Right renal cortex interstitium (tissue), 3 donors: ENCODE measurements at regions not wholly inside any gene's neighbourhood (a gene's known extent, or its start where the extent isn't known, plus 50 kb on each side); places are given as distances from the start of the nearest gene placed in this dataset.
A peak's percentile ranks its signal among the peaks of the same experiment; 100 is the strongest.

Experiments used
- DNase-seq, 3 donors: peaks; one replicate each; pipeline ENCODE4 v3.0.0-alpha.2; 2013; ENCODE audit warnings: low read depth in 3 of 3, low spot score in 2 of 3

DNA sequence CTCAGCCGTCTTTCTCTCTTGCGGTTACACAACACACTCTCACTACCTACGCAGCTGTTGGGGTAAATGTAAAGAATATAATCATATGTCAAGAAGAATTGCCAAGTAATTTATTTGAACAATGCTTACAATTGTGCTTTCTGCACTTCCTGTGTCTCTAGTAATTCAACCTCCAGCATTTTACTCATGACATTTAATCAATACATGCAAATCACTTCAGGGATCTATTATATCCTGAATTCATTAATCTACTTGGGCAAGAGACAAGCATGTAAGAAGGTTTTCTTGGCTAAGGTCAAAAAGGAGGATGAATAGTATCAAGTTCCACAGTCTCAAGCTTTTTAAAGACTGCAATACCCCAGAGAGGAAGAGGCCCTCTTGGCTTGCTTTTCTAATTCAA is 562.9 kb upstream of the ADARB2 start:
- DNase-seq, result no peak

DNA sequence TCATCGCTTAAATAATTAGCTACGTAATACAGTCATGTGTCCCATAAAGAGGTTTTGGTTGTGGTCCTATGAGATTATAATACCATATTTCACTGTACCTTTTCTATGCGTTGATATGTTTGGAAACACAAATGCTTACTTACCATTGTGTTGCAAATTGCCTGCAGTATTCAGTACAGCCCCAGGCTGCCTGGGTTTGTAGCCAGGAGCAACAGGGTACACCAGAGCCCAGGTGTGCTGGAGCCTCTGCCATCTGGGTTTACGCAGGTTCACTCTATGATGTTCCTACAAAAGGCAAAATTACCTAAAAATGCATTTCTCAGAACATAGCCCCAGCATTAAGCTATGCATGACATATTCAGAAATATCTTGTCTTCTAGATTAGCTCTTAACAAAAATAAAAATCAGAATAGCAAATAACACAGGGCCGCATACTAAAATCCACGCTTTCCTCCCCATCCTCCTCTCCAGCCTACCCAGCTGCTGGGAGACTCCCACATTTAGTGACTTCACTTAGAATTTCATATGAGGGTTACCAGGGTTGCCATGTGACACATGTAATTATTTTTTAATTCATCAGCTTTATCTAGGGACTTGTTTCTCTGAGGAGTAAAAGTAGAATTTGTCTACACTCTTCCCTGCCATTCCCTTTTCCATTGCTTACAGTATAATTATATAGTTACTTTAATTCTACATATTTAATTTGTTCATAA is 559.0 kb upstream of the ADARB2 start:
- no peak for DNase-seq

DNA sequence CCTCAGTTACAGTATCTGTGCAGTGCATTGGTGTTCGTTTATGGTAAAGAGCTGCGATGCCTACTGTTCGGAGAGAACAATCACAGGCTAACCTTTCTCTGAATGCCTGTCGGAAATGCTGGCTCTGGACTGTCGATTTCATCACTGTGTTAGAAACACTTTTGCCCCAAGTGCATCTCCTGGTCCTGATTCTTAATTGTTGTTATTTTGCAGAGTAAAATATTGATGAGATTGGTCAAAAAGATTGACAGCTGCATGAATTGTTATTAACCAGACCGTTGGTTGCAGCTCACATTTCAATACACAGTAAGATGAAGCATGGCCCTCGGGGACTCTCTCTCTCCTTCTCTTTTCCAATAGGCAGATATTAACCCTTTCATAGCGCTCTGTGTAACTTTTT is 557.4 kb upstream of the ADARB2 start:
- DNase-seq, result no peak

DNA sequence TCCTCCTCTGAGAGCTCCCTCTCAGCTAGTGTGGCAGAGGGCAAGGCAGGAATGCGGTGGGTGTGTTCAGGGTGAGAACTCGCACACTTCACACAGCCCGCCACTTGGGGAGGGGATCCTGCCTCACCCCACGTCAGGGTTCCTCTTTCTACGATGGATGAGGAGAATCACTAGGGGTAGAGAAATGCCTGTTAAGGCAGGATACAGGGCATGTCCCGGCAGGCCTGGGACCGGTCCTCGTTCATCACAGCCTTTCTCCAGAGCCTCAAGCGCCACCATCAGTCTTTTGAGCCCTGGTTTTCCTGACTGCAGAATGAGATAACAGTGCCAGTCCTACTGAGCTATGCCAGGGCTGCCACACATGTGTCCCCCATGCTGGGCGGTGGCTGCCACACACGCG is 546.7 kb upstream of the ADARB2 start:
- DNase-seq, result no peak

DNA sequence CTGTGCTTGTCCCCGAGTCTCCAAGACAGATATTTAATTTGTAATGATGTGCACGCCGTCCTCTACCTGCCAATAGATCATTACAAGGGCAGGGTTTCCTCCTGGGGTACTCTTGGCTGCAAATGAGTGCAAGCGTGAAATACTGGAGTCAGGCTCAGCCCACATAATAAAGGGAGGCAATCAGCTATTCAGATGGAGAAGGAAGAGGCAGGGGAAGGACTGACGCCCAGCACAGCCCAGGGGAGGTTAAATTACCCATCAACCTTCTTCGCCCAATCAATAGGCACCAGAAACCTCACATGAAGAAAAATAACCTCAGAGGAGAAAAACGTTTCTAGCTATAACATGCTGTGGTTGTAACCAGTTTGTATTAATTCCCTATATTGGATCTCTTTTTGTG is 544.9 kb upstream of the ADARB2 start:
- DNase-seq, result no peak

DNA sequence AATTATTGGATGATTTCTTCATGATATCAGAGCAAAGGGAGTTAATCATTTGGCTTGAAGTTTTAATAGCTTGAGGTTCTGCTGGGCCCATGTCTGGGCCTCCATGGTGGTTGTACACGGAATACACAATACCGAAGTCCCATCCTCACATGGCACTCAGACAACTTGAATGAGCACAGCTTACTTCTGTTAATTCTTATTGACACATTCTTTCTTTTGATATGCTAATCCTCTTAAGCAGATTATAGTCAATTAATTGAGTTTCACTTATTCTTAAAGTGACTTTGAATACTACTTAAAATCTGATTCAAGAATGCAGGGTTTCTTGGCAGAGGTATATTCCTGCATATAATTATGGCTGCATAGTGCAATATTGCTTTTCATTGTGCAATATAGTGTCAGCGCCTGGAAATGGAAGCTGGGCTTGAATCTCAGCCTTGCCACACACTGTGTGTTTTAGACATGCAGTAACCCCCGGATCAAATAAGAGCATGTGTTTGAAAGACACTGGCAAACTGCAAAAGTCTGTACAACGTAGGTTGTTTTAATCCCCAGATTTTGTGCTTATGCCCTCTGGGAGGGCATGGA is 543.5 kb upstream of the ADARB2 start:
- DNase-seq, result no peak

DNA sequence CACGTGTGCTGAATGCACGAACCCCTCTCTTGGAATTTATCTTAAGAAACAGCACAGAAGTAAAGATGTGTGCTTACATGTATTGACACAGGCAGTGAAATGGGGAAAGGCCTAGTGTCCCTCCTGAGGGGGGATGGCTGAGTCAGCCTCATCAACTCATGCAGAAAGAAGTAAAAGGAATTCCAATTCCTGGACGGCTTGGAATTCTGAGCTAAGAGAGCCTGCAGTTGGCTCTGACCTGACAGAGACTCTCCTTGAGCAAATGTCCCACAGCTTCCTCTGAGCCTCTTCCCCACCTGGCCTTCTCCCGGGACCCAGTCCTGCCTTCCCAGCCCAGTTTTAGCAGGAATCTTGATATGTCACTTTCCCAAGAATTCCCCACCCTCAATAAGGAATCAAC is 542.4 kb upstream of the ADARB2 start:
- DNase-seq, result no peak

DNA sequence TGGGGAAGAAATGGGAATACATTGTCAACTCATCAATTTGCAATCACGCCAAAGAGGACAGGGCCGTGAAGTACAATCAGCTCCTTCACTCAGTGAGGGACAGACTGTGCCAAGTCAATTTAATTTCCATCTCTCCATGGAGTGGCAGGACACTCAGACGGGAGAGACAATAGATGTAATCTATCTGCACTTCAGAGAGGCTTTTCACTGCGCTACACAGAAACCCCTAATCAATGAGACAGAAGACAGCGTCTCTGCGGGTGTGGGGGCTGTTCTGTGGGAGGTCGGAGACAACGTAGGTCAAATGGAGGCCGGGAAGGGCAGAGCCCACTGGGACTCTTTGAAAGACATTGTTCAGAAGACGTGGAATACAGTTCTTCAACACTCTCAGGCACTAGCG is 541.0 kb upstream of the ADARB2 start:
- no peak for DNase-seq

DNA sequence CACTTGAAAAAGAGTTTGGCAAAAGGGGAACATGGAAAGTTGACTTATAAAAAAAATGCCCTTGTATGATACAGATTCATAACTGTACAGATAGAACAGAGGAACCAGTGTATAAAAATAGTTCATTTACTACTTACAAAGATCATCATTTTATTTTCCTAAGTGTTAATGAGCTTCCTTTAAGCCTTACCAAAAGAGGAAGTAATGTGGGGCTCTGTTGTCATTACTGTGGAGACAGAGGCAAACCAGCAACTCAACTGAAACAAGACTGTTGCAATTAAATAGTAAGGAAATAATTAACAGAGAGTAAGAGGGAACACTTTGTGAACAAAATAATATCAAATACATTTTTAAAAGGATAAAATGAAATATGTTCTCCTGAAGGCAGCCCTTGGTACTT is 526.2 kb upstream of the ADARB2 start:
- DNase-seq, result no peak

DNA sequence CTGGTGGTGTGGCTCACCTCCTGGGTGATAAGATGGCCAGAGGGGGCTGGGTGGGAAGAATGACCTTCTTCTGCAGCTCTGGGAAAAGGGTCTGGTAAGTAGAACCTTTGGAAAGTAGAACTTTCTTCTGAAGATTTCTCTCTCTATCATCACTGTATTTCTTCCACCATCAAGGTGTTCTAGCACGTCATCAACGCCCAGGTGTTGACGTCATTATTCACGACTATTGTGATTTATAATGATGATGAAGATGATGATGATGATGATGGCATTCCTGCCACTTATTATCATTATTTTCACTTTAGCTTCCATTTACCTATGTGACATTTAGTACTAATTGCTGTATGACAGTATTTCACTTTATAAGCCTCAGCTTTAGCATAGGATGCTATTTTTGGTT is 525.6 kb upstream of the ADARB2 start:
- no peak for DNase-seq

DNA sequence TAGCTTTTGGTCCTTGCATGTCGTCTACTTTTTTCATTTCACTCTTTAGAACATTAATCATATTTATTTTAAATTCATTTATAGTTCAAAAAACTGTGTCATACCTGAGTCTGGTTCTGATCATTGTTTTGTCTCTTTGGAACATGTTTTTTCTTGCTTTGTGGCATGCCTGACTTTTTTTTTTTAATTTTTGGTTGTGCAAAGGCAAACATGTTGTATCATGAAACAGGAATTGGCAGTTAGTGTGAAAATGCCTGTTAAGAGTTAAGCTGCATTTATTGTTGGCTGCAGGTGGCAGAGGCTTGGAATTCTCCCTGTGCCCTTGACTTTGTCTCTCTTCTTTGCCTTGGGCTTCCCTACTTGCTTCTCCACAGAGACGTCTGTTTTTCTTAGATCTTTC is 525.0 kb upstream of the ADARB2 start:
- DNase-seq, result no peak

DNA sequence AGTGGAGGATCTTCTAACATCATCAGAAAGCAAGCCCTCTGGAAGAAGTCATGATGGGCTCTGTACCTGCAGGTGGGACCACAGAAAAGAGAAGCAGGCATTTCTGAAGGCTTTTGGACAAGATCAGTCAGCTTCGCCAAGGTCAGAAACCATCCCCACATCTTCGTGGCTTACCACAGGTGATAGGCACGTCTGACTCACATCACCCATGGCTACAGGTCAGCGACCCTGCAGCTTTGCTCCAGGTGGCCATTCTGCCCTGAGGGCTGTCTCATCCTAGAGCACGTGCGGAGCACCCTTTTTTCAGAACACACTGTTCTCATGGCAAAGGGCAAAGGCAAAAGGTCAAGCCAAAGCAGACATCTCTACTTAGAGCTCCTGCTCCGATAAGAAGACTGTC is 518.9 kb upstream of the ADARB2 start:
- no peak for DNase-seq

DNA sequence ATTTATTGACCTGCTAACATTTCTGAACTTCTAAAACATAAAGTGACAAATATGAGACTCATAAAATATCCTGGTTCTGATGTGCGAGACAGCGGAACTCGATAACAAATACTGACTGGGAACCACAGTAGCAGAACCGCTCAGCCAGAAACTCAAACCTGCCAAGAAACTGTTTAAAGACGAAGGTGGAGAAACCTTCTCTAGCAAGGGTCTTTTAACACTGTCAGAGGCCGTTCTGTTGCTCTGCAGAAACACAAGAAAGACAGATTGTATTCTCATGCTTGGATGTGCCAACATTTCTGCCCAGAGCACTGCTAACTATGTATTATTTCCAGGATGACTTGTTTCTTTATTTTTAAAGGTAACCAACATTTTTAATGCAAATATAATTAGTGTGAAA is 514.8 kb upstream of the ADARB2 start:
- DNase-seq, result no peak

DNA sequence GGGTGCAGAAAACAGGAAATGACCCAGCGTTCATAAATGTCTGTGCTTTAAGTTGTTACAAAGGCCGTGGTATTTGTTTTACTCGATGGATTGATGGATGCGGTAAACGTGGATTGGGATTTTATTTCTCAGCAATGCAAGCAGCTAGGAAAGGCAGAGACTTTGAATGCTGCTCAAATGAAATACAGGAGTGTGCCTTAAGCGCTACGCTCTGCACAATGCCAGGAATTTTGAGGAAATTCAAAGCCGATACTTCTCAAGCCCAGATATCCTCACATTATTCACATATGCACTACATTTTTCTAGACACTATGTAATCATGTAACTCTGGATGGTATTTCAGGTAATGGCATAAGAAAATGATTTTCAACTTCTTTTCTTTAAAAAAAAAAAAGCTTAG is 514.3 kb upstream of the ADARB2 start:
- DNase-seq, result peak in 1 of 3 donors; percentile 7

DNA sequence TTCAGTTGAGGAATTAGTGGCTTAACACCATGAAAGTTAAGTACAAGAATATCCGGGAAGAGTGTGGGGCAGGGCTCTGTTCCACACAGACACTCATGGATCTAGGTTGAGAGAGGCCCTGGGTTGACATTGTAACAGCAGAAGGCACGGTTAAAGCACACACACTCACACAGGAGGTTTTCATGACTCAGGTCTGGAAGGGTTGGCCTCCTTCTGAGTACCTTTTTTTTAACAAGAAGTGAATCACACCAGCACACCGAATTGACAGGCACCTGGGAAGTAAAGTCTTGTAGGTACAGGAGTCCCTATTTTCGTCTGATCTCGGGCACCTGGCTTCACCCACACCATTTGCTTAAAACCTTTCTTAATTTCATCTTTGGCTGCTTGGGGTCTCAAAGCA is 509.4 kb upstream of the ADARB2 start:
- DNase-seq, result no peak

DNA sequence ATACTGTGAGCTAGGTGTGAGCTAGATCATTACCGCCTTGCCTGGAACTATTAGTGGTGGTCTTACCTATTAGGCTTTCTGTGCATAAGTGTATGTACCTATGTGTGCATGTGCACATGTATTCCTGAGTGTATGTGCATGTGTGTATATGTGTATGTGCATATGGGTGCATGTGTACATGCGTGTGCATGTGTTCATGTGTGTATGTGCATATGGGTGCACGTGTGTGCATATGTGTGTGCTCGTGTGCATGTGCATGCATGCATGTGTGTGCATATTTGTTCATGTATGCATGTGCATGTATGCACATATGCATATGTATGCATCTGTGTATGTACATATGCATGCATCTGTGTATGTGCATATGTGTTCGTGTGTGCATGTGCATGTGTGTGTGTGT is 508.3 kb upstream of the ADARB2 start:
- no peak for DNase-seq

DNA sequence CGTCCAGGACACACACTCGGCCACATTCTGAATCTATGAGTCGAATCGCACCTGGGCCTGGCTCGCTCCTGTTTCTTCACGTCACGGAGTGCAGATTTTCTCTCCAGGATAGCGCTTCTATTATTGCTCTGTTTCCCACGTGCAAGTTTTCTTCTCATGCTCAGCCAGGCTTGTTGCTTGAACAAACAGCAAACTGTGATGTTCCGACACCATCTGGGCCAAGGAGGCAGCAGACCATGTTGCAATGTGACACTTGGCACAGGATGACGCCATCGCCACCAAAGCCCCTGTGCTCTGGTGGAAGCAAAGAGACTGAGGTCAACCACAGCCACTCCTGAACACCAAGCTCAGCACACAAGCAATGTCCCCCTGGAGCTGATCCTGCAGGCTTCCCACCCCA is 507.1 kb upstream of the ADARB2 start:
- no peak for DNase-seq

DNA sequence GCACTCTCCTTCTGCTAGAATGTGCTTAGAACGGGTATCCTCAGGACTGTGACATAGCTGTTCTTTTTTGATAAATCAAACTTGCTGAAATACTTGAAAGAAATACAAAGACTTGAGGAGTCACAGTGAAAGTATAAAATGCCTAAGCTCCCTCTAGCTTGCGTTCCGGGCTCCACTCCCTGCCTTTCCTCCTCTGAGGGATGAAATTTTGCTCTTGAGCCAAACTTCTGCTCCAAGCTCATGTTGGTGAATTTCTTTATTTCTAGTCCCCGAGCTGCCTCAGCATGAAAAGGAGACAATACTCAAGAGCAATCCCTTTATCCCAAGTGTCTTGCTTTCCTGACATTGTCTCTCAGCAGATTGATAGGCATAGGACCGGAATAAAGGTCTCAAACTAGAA is 499.6 kb upstream of the ADARB2 start:
- no peak for DNase-seq

DNA sequence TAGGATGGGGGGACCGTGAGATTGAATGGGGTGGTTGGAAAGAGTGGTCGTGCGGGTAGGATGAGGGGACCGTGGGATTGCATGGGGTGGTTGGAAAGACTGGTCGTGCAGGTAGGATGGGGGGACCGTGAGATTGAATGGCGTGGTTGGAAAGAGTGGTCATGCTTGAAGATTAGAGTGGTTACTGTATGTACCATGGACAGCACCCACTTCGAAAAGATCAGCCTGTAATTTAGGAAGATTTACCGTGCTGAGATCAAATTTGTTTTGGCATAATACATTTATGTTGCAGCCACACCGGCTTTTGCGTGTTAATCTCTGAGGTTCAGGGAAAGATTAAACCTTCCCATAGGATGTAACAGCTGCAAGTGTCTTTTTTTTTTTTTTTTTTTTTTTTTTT is 495.2 kb upstream of the ADARB2 start:
- no peak for DNase-seq

DNA sequence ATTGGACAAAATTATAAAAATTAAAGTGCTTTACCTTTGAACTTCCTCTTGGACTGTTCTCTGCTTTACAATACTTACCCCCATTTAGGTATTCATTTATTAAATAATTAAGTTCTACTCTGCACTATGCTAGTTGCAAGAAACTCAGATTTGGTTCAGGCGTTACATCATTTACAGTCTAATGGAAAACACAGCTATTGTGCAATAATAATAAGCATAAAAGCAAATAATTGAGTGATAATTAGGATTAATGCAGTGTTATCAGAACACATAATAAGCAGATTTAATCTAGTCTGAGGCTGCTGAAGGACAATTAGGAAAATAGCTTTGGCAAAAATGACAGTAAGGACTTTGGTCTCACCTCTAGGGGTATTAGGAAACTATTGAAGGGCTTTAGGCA is 493.2 kb upstream of the ADARB2 start:
- no peak for DNase-seq

DNA sequence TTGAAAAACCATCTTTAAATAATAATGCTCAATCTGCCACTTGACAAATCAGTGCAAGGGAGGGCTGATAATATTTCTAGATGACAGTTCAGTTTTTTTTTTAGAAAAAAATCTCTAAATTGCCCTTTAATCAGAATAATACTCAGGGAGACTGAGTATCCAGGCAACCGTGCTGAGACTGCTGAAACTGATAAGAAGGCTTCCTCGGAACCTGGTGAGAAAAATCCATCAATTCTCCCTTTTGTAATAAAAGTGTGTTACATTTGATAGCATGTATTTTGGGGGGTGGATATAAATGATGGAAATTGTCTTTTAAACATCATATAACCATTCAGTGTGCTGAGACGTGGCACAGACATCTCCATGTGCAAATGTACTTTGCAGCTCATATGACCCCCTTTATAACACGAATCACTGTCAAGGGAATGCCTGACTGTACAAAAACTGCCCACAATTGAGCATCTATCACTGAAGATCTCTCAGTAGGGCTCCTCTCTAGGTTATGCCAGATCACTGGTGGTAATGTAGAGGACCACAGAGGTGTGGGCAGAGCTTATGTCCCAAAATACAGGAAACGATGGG is 491.1 kb upstream of the ADARB2 start:
- DNase-seq, result no peak

DNA sequence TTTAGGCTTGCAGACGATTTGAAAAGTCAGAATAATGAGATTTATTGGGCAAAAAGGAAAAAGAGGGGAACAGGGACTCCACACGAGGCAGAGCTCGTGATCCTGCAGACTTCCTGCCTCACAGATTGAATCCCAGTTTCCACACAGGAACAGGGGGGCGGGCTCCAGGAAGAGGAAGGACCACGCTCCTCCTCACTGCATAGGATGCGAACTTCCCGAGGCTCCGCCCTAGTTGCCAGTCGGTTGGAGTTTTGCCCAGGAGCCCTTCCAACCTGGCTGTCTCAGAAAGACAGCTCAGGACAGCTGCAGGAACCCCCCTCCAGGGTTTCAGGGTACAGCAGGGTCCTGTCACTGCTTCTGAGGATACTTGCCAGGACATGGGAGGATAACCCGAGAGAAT is 488.3 kb upstream of the ADARB2 start:
- no peak for DNase-seq
